ENCODE measurements at regions not wholly inside any gene's neighbourhood (a gene's known extent, or its start where the extent isn't known, plus 50 kb on each side); places are given as distances from the start of the nearest gene placed in this dataset.

- TF ChIP-seq, protein P1, sequence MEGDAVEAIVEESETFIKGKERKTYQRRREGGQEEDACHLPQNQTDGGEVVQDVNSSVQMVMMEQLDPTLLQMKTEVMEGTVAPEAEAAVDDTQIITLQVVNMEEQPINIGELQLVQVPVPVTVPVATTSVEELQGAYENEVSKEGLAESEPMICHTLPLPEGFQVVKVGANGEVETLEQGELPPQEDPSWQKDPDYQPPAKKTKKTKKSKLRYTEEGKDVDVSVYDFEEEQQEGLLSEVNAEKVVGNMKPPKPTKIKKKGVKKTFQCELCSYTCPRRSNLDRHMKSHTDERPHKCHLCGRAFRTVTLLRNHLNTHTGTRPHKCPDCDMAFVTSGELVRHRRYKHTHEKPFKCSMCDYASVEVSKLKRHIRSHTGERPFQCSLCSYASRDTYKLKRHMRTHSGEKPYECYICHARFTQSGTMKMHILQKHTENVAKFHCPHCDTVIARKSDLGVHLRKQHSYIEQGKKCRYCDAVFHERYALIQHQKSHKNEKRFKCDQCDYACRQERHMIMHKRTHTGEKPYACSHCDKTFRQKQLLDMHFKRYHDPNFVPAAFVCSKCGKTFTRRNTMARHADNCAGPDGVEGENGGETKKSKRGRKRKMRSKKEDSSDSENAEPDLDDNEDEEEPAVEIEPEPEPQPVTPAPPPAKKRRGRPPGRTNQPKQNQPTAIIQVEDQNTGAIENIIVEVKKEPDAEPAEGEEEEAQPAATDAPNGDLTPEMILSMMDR (IDR thresholded peaks at IDR 0.05; ENCODE audit: low read depth, low read length): no peak
- no peak overlapping the region for H3K4me3 ChIP-seq (ENCODE audit: low read depth, low read length)
Measured at GRCh38 chr2:8059794-8060193, 622.1 kb upstream of the ID2 start.

- no peak overlapping the region for H3K4me3 ChIP-seq (ENCODE audit: low read depth, low read length)
- TF ChIP-seq, protein P1 (IDR thresholded peaks at IDR 0.05; ENCODE audit: low read depth, low read length): no peak
Measured at GRCh38 chr2:8061219-8061618, 620.6 kb upstream of the ID2 start.

DNA sequence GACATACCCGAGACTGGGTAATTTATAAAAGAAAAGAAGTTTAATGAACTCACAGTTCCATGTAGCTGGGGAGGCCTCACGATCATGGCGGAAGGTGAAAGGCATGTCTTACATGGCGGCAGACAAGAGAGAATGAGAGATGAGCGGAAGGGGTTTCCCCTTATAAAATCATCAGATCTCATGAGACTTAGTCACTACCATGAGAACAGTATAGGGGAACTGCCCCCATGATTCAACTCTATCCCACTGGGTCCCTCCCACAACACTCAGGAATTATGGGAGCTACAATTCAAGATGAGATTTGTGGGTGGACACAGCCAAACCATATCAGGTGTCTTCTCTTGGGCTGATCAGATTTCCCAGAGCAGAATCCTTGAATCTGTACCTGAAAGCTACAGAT lies 617.3 kb upstream of the ID2 start:
- no peak overlapping the region for H3K4me3 ChIP-seq (ENCODE audit: low read depth, low read length)
- TF ChIP-seq, protein P1 (IDR thresholded peaks at IDR 0.05; ENCODE audit: low read depth, low read length): no peak

GRCh38 chr2:8065191-8065590 lies 616.7 kb upstream of the ID2 start:
- TF ChIP-seq, protein P1 (IDR thresholded peaks at IDR 0.05; ENCODE audit: low read depth, low read length): no peak
- H3K4me3 ChIP-seq (ENCODE audit: low read depth, low read length): no peak overlapping the region

DNA sequence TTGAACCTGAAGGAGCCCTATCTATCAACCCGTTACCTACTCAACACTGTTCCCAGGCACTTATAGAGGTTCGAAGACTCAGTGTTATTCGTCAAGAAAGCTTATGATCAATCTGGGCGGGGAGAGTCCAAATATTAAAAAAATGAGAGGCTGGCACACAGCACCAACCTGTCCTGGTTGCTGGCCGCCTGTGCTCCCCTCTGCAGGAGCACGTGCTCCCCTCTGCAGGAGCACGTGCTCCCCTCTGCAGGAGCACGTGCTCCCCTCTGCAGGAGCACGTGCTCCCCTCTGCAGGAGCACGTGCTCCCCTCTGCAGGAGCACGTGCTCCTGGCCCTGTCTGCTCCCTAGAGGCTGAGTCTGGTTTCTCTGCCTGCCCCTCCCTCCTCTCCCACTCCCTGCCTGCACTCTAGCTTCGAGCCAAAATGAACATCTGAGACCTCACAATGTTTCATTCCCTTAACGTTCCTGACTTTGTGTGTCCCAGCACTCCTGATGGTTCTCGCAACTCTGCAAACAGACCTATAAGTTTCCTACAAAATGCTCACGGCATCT lies 614.0 kb upstream of the ID2 start:
- H3K4me3 ChIP-seq (ENCODE audit: low read depth, low read length): no peak overlapping the region
- TF ChIP-seq, protein P1 (IDR thresholded peaks at IDR 0.05; ENCODE audit: low read depth, low read length): no peak

- TF ChIP-seq, protein P1 (IDR thresholded peaks at IDR 0.05; ENCODE audit: low read depth, low read length): no peak
- no peak overlapping the region for H3K4me3 ChIP-seq (ENCODE audit: low read depth, low read length)
Measured at GRCh38 chr2:8072907-8073306, 608.9 kb upstream of the ID2 start.

- TF ChIP-seq, protein P1 (IDR thresholded peaks at IDR 0.05; ENCODE audit: low read depth, low read length): no peak
- no peak overlapping the region for H3K4me3 ChIP-seq (ENCODE audit: low read depth, low read length)
Measured at GRCh38 chr2:8073916-8074315, 607.9 kb upstream of the ID2 start.
